Fibroblast of skin of left quadriceps (primary cell): ENCODE measurements at regions not wholly inside any gene's neighbourhood (a gene's known extent, or its start where the extent isn't known, plus 50 kb on each side); places are given as distances from the start of the nearest gene placed in this dataset.

ENCODE experiments used
- DNase-seq, 2 experiments: peaks; one replicate each; pipeline ENCODE4 v3.0.0-alpha.2; 2013; ENCODE audit warnings: low read depth in 2 of 2

- DNase-seq = no peak
Measured at GRCh38 chr3:72259755-72260587, 475.0 kb upstream of the PROK2 start.

DNA sequence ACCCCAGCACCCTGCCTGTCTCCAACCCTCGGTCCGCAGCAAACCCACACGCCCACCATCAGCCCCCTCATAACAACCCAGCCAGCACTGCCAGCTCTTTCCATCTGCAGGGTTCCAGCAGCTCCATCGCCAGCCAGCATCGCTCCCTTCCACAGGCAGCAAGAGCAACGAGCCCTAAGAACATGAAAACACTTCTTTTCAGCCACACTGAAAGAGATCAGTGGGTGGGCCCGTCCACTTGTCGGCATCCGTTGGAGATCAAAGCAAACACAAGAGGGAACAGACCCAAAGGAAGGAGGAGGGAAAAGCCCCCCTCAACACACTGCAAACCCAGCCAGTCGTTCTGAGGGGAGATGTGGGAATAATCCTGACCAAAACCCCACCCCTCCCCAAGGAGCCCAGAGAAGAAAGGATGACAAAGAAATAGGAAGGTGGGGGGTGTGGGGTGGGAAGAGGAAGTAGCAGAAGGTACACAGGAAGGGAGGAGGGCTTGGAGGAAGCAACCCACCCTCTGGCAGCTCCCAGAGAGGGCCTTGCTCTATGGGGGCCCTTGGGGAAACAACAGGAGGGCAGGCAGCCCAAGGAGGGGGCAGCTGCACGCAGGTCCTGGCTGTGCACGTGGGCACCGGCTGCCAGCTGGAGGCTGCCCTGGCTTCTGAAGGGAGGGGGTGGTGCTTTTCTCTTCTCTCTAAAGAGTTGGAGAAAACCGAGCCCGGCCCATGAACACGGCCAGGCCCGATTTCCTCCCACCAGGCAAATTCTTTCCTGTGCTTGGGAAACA is 473.6 kb upstream of the PROK2 start:
- no peak for DNase-seq

- DNase-seq = no peak
Measured at GRCh38 chr3:72257738-72258137, 472.8 kb upstream of the PROK2 start.

- DNase-seq = no peak
Measured at GRCh38 chr3:72257203-72257602, 472.3 kb upstream of the PROK2 start.

GRCh38 chr3:72256716-72257115 is 471.8 kb upstream of the PROK2 start:
- DNase-seq = no peak

GRCh38 chr3:72255791-72256559 is 471.0 kb upstream of the PROK2 start:
- DNase-seq = no peak

- DNase-seq = no peak
Measured at GRCh38 chr3:72255191-72255590, 470.2 kb upstream of the PROK2 start.

GRCh38 chr3:72254483-72254882 is 469.5 kb upstream of the PROK2 start:
- no peak for DNase-seq

DNA sequence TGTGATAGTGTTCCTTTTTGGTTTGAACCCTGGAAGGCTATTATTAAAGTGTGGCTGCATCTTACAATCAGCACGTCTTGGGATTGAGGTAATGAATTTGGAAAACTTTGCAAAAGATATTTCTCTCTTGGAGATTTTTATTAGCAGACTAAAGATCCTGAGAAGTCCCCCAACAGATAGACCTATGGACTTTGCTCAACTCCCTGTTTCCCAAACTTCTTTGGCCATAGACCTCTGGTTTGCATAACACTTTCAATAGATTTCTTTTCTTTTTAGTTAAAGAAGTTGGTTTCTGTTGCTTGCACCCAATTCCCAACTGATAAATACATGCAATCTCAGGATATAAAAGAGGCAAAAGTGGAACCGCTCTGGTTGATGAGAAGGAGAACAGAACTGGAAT is 465.8 kb upstream of the PROK2 start:
- DNase-seq = no peak

GRCh38 chr3:72248869-72249268 is 463.9 kb upstream of the PROK2 start:
- no peak for DNase-seq

- DNase-seq = no peak
Measured at GRCh38 chr3:72248389-72248761, 463.4 kb upstream of the PROK2 start.

GRCh38 chr3:72247645-72248388 is 462.9 kb upstream of the PROK2 start:
- no peak for DNase-seq

DNA sequence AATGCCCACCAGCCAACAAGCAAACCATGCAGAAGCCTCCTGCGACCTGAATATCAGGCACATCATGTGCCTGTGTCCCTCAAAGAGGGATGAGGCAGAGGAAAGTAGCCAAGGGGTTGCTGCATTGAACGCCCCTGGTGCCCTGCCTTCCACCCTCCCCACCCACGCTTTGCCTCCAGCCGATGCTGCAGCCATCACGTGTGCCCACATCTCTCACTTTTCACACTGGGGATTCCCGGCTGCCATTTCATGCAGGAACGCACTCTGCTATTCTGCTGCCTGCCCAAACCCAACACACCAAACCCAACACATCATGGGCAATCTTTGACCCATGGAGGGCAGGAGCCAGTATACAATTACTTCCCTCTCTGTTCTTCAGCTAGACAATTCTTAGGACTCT is 462.2 kb upstream of the PROK2 start:
- no peak for DNase-seq

DNA sequence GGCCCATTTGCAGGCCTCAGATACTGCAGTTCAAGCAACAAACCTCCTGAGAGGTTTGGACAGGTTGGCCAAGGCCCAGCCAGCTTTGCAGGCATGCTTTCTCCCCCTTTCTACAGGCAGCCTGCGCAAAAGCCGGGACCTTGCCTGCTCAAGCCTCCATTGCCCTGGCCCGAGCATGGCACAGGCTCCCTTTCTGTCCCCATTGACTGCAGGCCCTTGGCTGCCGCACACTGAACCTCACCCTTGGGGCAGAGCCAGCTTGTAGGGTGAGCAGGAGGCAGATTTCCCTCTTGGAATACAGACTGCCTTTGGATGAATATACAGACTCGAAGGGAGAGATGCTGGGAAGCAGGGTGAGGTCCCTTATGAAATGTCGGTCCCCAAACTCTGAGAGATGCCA is 461.7 kb upstream of the PROK2 start:
- DNase-seq = no peak

GRCh38 chr3:72245183-72245811 is 460.3 kb upstream of the PROK2 start:
- no peak for DNase-seq

- no peak for DNase-seq
Measured at GRCh38 chr3:72244396-72244795, 459.4 kb upstream of the PROK2 start.

- DNase-seq = no peak
Measured at GRCh38 chr3:72242326-72242725, 457.4 kb upstream of the PROK2 start.

- no peak for DNase-seq
Measured at GRCh38 chr3:72241525-72241924, 456.6 kb upstream of the PROK2 start.

- no peak for DNase-seq
Measured at GRCh38 chr3:72240531-72240930, 455.6 kb upstream of the PROK2 start.

GRCh38 chr3:72238801-72239200 is 453.9 kb upstream of the PROK2 start:
- no peak for DNase-seq

- DNase-seq = peak; percentile 72 to 77
Measured at GRCh38 chr3:72238010-72238691, 453.2 kb upstream of the PROK2 start.
